ENCODE measurements at regions not wholly inside any gene's neighbourhood (a gene's known extent, or its start where the extent isn't known, plus 50 kb on each side); places are given as distances from the start of the nearest gene placed in this dataset.
A peak's percentile ranks its signal among the peaks of the same experiment; 100 is the strongest.

DNA sequence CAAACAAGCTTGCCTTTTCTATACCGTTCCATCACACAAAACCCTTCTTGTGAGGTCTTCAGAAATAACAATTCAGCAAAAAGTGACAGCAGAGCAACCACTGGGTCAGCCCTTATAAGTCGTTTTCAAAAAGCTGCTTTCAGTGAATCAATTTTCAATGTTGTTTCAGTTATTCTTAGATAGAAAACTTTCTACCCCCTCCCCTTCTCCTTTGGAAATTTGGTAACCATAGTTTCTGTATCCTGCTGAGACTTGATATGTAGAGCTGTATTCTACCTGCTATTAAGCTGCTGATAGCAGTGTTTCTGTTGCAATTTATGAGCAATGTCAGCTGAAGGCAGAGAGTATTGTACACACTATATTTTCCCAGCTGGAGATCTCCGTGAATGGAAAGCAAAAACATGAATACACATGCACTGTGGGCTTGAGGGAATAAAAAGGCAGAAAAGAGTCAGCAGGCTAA is 75.7 kb downstream of the ZNF608 start (continued):
- TF ChIP-seq, protein P1, sequence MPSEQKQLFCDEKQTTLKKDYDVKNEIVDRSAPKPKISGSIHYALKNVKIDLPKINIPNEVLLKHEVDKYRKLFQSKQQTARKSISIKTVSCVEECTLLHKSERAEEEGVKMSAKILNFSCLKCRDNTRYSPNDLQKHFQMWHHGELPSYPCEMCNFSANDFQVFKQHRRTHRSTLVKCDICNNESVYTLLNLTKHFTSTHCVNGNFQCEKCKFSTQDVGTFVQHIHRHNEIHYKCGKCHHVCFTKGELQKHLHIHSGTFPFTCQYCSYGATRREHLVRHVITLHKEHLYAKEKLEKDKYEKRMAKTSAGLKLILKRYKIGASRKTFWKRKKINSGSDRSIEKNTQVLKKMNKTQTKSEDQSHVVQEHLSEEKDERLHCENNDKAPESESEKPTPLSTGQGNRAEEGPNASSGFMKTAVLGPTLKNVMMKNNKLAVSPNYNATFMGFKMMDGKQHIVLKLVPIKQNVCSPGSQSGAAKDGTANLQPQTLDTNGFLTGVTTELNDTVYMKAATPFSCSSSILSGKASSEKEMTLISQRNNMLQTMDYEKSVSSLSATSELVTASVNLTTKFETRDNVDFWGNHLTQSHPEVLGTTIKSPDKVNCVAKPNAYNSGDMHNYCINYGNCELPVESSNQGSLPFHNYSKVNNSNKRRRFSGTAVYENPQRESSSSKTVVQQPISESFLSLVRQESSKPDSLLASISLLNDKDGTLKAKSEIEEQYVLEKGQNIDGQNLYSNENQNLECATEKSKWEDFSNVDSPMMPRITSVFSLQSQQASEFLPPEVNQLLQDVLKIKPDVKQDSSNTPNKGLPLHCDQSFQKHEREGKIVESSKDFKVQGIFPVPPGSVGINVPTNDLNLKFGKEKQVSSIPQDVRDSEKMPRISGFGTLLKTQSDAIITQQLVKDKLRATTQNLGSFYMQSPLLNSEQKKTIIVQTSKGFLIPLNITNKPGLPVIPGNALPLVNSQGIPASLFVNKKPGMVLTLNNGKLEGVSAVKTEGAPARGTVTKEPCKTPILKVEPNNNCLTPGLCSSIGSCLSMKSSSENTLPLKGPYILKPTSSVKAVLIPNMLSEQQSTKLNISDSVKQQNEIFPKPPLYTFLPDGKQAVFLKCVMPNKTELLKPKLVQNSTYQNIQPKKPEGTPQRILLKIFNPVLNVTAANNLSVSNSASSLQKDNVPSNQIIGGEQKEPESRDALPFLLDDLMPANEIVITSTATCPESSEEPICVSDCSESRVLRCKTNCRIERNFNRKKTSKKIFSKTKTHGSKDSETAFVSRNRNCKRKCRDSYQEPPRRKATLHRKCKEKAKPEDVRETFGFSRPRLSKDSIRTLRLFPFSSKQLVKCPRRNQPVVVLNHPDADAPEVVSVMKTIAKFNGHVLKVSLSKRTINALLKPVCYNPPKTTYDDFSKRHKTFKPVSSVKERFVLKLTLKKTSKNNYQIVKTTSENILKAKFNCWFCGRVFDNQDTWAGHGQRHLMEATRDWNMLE (tag by site-specific recombination; conservative IDR thresholded peaks at IDR 0.05; ENCODE audit: low read depth), result no peak
- TF ChIP-seq, protein P2, sequence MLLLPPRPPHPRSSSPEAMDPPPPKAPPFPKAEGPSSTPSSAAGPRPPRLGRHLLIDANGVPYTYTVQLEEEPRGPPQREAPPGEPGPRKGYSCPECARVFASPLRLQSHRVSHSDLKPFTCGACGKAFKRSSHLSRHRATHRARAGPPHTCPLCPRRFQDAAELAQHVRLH (tag by site-specific recombination; IDR thresholded peaks at IDR 0.05), result 0 out of 2 replicates have a peak, but pooled peaks have one; percentile 60
- TF ChIP-seq ZNF423 (tag by site-specific recombination; IDR thresholded peaks at IDR 0.05), result 0 out of 2 replicates have a peak, but pooled peaks have one; percentile 20
- TF ChIP-seq FEZF1 (tag by site-specific recombination; IDR thresholded peaks at IDR 0.05), result peak; percentile 96
- TF ChIP-seq ZFP3 (tag by site-specific recombination; IDR thresholded peaks at IDR 0.05; ENCODE audit: low read depth), result no peak
- TF ChIP-seq, protein P3, sequence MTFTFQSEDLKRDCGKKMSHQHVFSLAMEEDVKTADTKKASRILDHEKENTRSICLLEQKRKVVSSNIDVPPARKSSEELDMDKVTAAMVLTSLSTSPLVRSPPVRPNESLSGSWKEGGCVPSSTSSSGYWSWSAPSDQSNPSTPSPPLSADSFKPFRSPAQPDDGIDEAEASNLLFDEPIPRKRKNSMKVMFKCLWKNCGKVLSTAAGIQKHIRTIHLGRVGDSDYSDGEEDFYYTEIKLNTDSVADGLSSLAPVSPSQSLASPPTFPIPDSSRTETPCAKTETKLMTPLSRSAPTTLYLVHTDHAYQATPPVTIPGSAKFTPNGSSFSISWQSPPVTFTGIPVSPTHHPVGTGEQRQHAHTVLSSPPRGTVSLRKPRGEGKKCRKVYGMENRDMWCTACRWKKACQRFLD (tag by site-specific recombination; IDR thresholded peaks at IDR 0.05), result no peak
- TF ChIP-seq ZNF311 (tag by site-specific recombination; IDR thresholded peaks at IDR 0.05; ENCODE audit: borderline replicate concordance), result no peak
- no peak for TF ChIP-seq ZNF2 (tag by site-specific recombination; IDR thresholded peaks at IDR 0.05)
- no peak for TF ChIP-seq ZNF623 (tag by site-specific recombination; IDR thresholded peaks at IDR 0.05)
- TF ChIP-seq ZFP69B (tag by site-specific recombination; IDR thresholded peaks at IDR 0.05), result no peak
- TF ChIP-seq, protein P4, sequence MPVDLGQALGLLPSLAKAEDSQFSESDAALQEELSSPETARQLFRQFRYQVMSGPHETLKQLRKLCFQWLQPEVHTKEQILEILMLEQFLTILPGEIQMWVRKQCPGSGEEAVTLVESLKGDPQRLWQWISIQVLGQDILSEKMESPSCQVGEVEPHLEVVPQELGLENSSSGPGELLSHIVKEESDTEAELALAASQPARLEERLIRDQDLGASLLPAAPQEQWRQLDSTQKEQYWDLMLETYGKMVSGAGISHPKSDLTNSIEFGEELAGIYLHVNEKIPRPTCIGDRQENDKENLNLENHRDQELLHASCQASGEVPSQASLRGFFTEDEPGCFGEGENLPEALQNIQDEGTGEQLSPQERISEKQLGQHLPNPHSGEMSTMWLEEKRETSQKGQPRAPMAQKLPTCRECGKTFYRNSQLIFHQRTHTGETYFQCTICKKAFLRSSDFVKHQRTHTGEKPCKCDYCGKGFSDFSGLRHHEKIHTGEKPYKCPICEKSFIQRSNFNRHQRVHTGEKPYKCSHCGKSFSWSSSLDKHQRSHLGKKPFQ (tag by site-specific recombination; IDR thresholded peaks at IDR 0.05), result peak; percentile 70
- no peak for TF ChIP-seq YY1 (tag by site-specific recombination; IDR thresholded peaks at IDR 0.05)
- TF ChIP-seq ZNF350 (tag by site-specific recombination; IDR thresholded peaks at IDR 0.05), result no peak
- TF ChIP-seq, protein P5, sequence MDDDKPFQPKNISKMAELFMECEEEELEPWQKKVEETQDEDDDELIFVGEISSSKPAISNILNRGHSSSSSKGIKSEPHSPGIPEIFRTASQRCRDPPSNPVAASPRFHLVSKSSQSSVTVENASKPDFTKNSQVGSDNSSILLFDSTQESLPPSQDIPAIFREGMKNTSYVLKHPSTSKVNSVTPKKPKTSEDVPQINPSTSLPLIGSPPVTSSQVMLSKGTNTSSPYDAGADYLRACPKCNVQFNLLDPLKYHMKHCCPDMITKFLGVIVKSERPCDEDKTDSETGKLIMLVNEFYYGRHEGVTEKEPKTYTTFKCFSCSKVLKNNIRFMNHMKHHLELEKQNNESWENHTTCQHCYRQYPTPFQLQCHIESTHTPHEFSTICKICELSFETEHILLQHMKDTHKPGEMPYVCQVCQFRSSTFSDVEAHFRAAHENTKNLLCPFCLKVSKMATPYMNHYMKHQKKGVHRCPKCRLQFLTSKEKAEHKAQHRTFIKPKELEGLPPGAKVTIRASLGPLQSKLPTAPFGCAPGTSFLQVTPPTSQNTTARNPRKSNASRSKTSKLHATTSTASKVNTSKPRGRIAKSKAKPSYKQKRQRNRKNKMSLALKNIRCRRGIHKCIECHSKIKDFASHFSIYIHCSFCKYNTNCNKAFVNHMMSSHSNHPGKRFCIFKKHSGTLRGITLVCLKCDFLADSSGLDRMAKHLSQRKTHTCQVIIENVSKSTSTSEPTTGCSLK (tag by site-specific recombination; IDR thresholded peaks at IDR 0.05), result no peak
- TF ChIP-seq ZNF140 (tag by site-specific recombination; IDR thresholded peaks at IDR 0.05), result no peak
- TF ChIP-seq TRIM28 (IDR thresholded peaks at IDR 0.05; ENCODE audit: borderline replicate concordance, low read length), result no peak; the same call in 1 of the 2 replicates
- TF ChIP-seq ZNF416 (tag by site-specific recombination; IDR thresholded peaks at IDR 0.05), result no peak
- TF ChIP-seq ZNF776 (tag by site-specific recombination; IDR thresholded peaks at IDR 0.05; ENCODE audit: borderline replicate concordance), result no peak
- TF ChIP-seq ZNF138 (tag by site-specific recombination; IDR thresholded peaks at IDR 0.05; ENCODE audit: borderline replicate concordance), result no peak
- no peak for TF ChIP-seq ZNF266 (tag by site-specific recombination; IDR thresholded peaks at IDR 0.05; ENCODE audit: low read depth)
- TF ChIP-seq ZNF701 (tag by site-specific recombination; IDR thresholded peaks at IDR 0.05), result no peak
- TF ChIP-seq ZNF169 (tag by site-specific recombination; IDR thresholded peaks at IDR 0.05), result no peak
- TF ChIP-seq WT1 (tag by site-specific recombination; IDR thresholded peaks at IDR 0.05), result no peak
- TF ChIP-seq, protein P6, sequence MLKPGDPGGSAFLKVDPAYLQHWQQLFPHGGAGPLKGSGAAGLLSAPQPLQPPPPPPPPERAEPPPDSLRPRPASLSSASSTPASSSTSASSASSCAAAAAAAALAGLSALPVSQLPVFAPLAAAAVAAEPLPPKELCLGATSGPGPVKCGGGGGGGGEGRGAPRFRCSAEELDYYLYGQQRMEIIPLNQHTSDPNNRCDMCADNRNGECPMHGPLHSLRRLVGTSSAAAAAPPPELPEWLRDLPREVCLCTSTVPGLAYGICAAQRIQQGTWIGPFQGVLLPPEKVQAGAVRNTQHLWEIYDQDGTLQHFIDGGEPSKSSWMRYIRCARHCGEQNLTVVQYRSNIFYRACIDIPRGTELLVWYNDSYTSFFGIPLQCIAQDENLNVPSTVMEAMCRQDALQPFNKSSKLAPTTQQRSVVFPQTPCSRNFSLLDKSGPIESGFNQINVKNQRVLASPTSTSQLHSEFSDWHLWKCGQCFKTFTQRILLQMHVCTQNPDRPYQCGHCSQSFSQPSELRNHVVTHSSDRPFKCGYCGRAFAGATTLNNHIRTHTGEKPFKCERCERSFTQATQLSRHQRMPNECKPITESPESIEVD (tag by site-specific recombination; IDR thresholded peaks at IDR 0.05), result peak; percentile 99
- no peak for TF ChIP-seq ZNF394 (tag by site-specific recombination; IDR thresholded peaks at IDR 0.05; ENCODE audit: borderline replicate concordance)
- no peak for TF ChIP-seq ZNF560 (tag by site-specific recombination; IDR thresholded peaks at IDR 0.05; ENCODE audit: borderline replicate concordance)
- TF ChIP-seq ZNF558 (tag by site-specific recombination; IDR thresholded peaks at IDR 0.05), result no peak
- peak; percentile 54; the same call in 1 of the 2 replicates for TF ChIP-seq ZNF600 (tag by site-specific recombination; IDR thresholded peaks at IDR 0.05)

Data from HEK293 (cell line).